K562 (cell line): ENCODE measurements at regions not wholly inside any gene's neighbourhood (a gene's known extent, or its start where the extent isn't known, plus 50 kb on each side); places are given as distances from the start of the nearest gene placed in this dataset.

Source experiments
- ATF7 ChIP-seq: fragments of 450-650 bp; IDR thresholded peaks from 2 replicates; pipeline ENCODE4 v1.7.1; 2014; ENCODE audit warnings: mild to moderate bottlenecking, moderate library complexity
- BCL6 ChIP-seq: fragments of 250-450 bp; sonication (Bioruptor Pico); IDR thresholded peaks from 2 replicates; pipeline ENCODE4 v1.4.0; 2020
- CSDE1 ChIP-seq, 2 experiments: fragments of 450-650 bp; IDR thresholded peaks; 2 replicates each; pipeline ENCODE4 v1.6.1; 2016; ENCODE audit warnings: mild to moderate bottlenecking in 1 of 2
- DLX4 ChIP-seq: fragments of 250-450 bp; sonication (Bioruptor Pico); IDR thresholded peaks from 2 replicates; pipeline ENCODE4 v1.6.1; 2021; ENCODE audit warnings: mild to moderate bottlenecking
- HMG20A ChIP-seq: fragments of 450-650 bp; formaldehyde crosslinking; conservative IDR thresholded peaks from 2 replicates; pipeline ENCODE4 v1.4.0; 2020; ENCODE audit warnings: mild to moderate bottlenecking, mixed read lengths
- REST ChIP-seq, 2 experiments: fragments of 450-650 bp; formaldehyde crosslinking in 1 of 2; IDR thresholded peaks; 2 replicates each; pipeline versions ENCODE4 v1.4.0 to v1.6.1; 2014 to 2020; ENCODE audit warnings: mild to moderate bottlenecking in 2 of 2, borderline replicate concordance in 1 of 2, low read depth in 1 of 2
- RREB1 ChIP-seq: fragments of 250-450 bp; sonication (Bioruptor Pico); IDR thresholded peaks from 2 replicates; pipeline ENCODE4 v1.4.0; 2020
- THRA ChIP-seq: fragments of 450-650 bp; IDR thresholded peaks from 2 replicates; pipeline ENCODE4 v1.6.1; 2017; ENCODE audit warnings: mild to moderate bottlenecking, moderate library complexity
- ZNF445 ChIP-seq: fragments of 250-450 bp; sonication (Bioruptor Pico); IDR thresholded peaks from 2 replicates; pipeline ENCODE4 v1.4.0; 2020; ENCODE audit warnings: low read depth, mild to moderate bottlenecking, moderate library complexity
- TF ChIP-seq, protein P1 (sequence below): fragments of 250-450 bp; sonication (Bioruptor Pico); IDR thresholded peaks from 2 replicates; pipeline ENCODE4 v1.5.1; 2021; ENCODE audit warnings: mild to moderate bottlenecking

GRCh38 chr15:95929232-95929846, 401.2 kb upstream of the NR2F2 start (continued):
- TF ChIP-seq RREB1 (CRISPR knock-in tag) (no peak), DLX4 (CRISPR knock-in tag) (no peak), BCL6 (CRISPR knock-in tag) (no peak), REST (IDR thresholded peaks at IDR 0.05; ENCODE audit: borderline replicate concordance) (peak; percentile 75; the same call in 1 of the 2 replicates), REST (CRISPR knock-in tag; IDR thresholded peaks at IDR 0.05; ENCODE audit: low read depth) (no peak), ZNF445 (CRISPR knock-in tag) (no peak), HMG20A (CRISPR knock-in tag) (no peak), ATF7 (peak; percentile 72), THRA (no peak), CSDE1 (IDR thresholded peaks at IDR 0.05) (no peak)
- TF ChIP-seq, protein P1, sequence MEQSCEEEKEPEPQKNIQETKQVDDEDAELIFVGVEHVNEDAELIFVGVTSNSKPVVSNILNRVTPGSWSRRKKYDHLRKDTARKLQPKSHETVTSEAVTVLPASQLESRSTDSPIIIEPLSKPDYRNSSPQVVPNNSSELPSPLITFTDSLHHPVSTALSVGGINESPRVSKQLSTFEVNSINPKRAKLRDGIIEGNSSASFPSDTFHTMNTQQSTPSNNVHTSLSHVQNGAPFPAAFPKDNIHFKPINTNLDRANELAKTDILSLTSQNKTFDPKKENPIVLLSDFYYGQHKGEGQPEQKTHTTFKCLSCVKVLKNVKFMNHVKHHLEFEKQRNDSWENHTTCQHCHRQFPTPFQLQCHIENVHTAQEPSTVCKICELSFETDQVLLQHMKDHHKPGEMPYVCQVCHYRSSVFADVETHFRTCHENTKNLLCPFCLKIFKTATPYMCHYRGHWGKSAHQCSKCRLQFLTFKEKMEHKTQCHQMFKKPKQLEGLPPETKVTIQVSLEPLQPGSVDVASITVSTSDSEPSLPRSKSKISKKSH (CRISPR knock-in tag) = no peak
